Liver (tissue), 3 donors: ENCODE measurements at regions not wholly inside any gene's neighbourhood (a gene's known extent, or its start where the extent isn't known, plus 50 kb on each side); places are given as distances from the start of the nearest gene placed in this dataset.

Source experiments
- FOXA1 ChIP-seq: IDR thresholded peaks from 2 replicates; pipeline ENCODE4 v1.6.1; 2016; ENCODE audit warnings: antibody characterized with exemption
- GABPA ChIP-seq, 2 donors: IDR thresholded peaks in 1 of 2; conservative IDR thresholded peaks in 1 of 2; 2 replicates each; pipeline ENCODE4 v1.6.1; 2016; ENCODE audit warnings: antibody characterized with exemption in 2 of 2, mild to moderate bottlenecking in 1 of 2, moderate library complexity in 1 of 2
- JUND ChIP-seq, 2 donors: IDR thresholded peaks; 2 replicates each; pipeline ENCODE4 v1.6.1; 2016; ENCODE audit warnings: antibody characterized with exemption in 2 of 2
- NR2F2 ChIP-seq: IDR thresholded peaks from 2 replicates; pipeline ENCODE4 v1.6.1; 2016; ENCODE audit warnings: antibody characterized with exemption
- RAD21 ChIP-seq, 2 donors: IDR thresholded peaks; 2 replicates each; pipeline ENCODE4 v1.6.1; 2016; ENCODE audit warnings: antibody characterized with exemption in 2 of 2, mild to moderate bottlenecking in 2 of 2
- REST ChIP-seq: IDR thresholded peaks from 2 replicates; pipeline ENCODE4 v1.6.1; 2016; ENCODE audit warnings: antibody characterized with exemption, mild to moderate bottlenecking
- TAF1 ChIP-seq: conservative IDR thresholded peaks from 2 replicates; pipeline ENCODE4 v1.6.1; 2016; ENCODE audit warnings: antibody characterized with exemption, mild to moderate bottlenecking
- YY1 ChIP-seq: IDR thresholded peaks from 2 replicates; pipeline ENCODE4 v1.6.1; 2016; ENCODE audit warnings: antibody characterized with exemption, mild to moderate bottlenecking
- TF ChIP-seq, protein P1 (sequence below): fragments of 150-350 bp; IDR thresholded peaks from 2 replicates; pipeline ENCODE4 v1.5.1; 2017; ENCODE audit warnings: improper control_type of control experiment, low read depth, low read length; ENCODE audit not compliant: missing input control
- TF ChIP-seq, protein P2 (sequence below): IDR thresholded peaks from 2 replicates; pipeline ENCODE4 v1.6.1; 2016; ENCODE audit warnings: antibody characterized with exemption
- TF ChIP-seq, protein P3 (sequence below): IDR thresholded peaks from 2 replicates; pipeline ENCODE4 v1.6.1; 2016; ENCODE audit warnings: antibody characterized with exemption
- TF ChIP-seq, protein P4 (sequence below): IDR thresholded peaks from 2 replicates; pipeline ENCODE4 v1.6.1; 2016; ENCODE audit warnings: antibody characterized with exemption
- donor health status: healthy.
- donor health status: healthy.

DNA sequence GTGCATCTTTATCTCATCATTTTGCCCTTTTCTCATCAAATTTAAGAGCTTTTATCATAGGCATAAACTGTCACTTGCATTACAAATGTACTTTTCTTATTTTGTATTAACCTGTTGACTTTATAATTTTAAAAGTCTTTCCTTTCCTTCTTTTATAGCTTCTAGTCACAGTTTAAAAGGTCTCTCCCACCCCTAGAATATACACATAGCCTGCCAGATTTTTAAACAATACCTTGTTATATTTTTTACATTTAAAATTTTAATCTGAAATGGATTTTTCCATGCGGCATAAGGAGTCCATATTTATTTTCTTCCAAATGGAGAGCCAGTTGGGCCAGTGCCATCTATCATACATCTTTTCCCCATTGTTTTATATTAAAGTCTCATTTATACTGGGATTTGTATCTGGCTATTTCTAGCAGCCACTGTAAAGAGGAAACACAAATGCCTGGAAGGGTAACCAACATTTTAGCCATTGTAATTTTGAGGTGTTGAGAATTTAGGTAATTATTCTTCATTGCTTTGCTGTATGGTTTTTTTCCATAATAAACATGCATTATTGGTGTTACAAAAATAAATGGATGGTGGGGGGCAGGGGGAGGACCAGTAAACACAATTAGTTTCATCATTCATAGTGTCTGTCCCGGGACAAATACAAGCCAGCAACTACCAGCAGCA, 92.8 kb downstream of the CCDC71L start:
- TF ChIP-seq, protein P1, sequence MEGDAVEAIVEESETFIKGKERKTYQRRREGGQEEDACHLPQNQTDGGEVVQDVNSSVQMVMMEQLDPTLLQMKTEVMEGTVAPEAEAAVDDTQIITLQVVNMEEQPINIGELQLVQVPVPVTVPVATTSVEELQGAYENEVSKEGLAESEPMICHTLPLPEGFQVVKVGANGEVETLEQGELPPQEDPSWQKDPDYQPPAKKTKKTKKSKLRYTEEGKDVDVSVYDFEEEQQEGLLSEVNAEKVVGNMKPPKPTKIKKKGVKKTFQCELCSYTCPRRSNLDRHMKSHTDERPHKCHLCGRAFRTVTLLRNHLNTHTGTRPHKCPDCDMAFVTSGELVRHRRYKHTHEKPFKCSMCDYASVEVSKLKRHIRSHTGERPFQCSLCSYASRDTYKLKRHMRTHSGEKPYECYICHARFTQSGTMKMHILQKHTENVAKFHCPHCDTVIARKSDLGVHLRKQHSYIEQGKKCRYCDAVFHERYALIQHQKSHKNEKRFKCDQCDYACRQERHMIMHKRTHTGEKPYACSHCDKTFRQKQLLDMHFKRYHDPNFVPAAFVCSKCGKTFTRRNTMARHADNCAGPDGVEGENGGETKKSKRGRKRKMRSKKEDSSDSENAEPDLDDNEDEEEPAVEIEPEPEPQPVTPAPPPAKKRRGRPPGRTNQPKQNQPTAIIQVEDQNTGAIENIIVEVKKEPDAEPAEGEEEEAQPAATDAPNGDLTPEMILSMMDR: no peak
- no peak for TF ChIP-seq FOXA1
- TF ChIP-seq, protein P2, sequence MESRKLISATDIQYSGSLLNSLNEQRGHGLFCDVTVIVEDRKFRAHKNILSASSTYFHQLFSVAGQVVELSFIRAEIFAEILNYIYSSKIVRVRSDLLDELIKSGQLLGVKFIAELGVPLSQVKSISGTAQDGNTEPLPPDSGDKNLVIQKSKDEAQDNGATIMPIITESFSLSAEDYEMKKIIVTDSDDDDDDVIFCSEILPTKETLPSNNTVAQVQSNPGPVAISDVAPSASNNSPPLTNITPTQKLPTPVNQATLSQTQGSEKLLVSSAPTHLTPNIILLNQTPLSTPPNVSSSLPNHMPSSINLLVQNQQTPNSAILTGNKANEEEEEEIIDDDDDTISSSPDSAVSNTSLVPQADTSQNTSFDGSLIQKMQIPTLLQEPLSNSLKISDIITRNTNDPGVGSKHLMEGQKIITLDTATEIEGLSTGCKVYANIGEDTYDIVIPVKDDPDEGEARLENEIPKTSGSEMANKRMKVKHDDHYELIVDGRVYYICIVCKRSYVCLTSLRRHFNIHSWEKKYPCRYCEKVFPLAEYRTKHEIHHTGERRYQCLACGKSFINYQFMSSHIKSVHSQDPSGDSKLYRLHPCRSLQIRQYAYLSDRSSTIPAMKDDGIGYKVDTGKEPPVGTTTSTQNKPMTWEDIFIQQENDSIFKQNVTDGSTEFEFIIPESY: no peak
- TF ChIP-seq YY1: no peak
- TF ChIP-seq, protein P3, sequence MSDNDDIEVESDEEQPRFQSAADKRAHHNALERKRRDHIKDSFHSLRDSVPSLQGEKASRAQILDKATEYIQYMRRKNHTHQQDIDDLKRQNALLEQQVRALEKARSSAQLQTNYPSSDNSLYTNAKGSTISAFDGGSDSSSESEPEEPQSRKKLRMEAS: no peak
- no peak for TF ChIP-seq NR2F2
- no peak for TF ChIP-seq REST
- no peak for TF ChIP-seq RAD21 (IDR thresholded peaks at IDR 0.05)
- TF ChIP-seq, protein P4, sequence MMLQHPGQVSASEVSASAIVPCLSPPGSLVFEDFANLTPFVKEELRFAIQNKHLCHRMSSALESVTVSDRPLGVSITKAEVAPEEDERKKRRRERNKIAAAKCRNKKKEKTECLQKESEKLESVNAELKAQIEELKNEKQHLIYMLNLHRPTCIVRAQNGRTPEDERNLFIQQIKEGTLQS: no peak
- no peak for TF ChIP-seq TAF1
- TF ChIP-seq JUND (IDR thresholded peaks at IDR 0.05): no peak
- no peak for TF ChIP-seq GABPA (IDR thresholded peaks at IDR 0.05 in 1 of 2, conservative IDR thresholded peaks at IDR 0.05 in 1 of 2)
